ENCODE measurements at regions not wholly inside any gene's neighbourhood (a gene's known extent, or its start where the extent isn't known, plus 50 kb on each side); places are given as distances from the start of the nearest gene placed in this dataset.

DNA sequence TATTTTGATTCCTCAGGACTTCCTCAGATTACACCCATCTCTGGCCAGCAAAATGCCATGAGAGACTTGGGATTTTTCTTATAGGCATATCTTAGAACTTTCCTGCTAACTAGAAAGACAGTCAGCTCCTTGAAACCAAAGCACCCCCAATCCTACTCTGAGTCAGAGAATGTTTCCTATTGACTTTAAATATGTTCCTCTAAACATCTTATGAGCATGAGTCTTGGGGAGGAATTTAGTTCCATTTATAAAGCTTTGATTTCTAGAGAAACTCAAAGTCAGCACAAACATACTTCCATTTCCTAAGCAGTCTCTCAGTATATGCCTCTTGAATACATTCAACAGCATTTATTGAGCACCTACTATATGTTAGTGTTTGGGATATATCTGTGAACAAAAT lies 128.5 kb downstream of the INHBA start:
- TF ChIP-seq, protein P1, sequence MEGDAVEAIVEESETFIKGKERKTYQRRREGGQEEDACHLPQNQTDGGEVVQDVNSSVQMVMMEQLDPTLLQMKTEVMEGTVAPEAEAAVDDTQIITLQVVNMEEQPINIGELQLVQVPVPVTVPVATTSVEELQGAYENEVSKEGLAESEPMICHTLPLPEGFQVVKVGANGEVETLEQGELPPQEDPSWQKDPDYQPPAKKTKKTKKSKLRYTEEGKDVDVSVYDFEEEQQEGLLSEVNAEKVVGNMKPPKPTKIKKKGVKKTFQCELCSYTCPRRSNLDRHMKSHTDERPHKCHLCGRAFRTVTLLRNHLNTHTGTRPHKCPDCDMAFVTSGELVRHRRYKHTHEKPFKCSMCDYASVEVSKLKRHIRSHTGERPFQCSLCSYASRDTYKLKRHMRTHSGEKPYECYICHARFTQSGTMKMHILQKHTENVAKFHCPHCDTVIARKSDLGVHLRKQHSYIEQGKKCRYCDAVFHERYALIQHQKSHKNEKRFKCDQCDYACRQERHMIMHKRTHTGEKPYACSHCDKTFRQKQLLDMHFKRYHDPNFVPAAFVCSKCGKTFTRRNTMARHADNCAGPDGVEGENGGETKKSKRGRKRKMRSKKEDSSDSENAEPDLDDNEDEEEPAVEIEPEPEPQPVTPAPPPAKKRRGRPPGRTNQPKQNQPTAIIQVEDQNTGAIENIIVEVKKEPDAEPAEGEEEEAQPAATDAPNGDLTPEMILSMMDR (conservative IDR thresholded peaks at IDR 0.05; ENCODE audit: low read length) = no peak
- no peak for TF ChIP-seq EZH2phosphoT487 (IDR thresholded peaks at IDR 0.05; ENCODE audit: borderline replicate concordance, low read depth, low read length)
- Histone ChIP-seq H3K27ac (ENCODE audit: low read depth, low read length, poor library complexity, severe bottlenecking) (no peak overlapping the region), H3K4me2 (ENCODE audit: low read length) (no peak overlapping the region), H3K9me3 (ENCODE audit: low read length) (no peaks in the 10 kb centered on the region), H3K4me3 (ENCODE audit: low read depth, low read length, poor library complexity, severe bottlenecking) (no peak overlapping the region), H3K9me2 (ENCODE audit: insufficient read depth, low read length) (no peaks in the 10 kb centered on the region), H3K79me2 (ENCODE audit: insufficient read depth, low read depth, low read length) (no peaks in the 10 kb centered on the region), H3K4me1 (ENCODE audit: insufficient read depth, low read length, poor library complexity, severe bottlenecking) (no peaks in the 10 kb centered on the region), H3K36me3 (ENCODE audit: insufficient read depth, low read length) (no peaks in the 10 kb centered on the region), H4K20me1 (ENCODE audit: insufficient read depth, low read length) (no peaks in the 10 kb centered on the region), H2AFZ (ENCODE audit: low read length) (no peak overlapping the region)
- POLR2A ChIA-PET = no interaction called here
- no TSS peak for BruUV-seq (replicated peaks)
- CTCF ChIA-PET (ENCODE audit: unreplicated experiment) = no interaction called here
- intact Hi-C loops (cut with micrococcal nuclease; ENCODE audit: unreplicated experiment) = no loop called here
- no peak for DNase-seq (ENCODE audit: low spot score)

DNA sequence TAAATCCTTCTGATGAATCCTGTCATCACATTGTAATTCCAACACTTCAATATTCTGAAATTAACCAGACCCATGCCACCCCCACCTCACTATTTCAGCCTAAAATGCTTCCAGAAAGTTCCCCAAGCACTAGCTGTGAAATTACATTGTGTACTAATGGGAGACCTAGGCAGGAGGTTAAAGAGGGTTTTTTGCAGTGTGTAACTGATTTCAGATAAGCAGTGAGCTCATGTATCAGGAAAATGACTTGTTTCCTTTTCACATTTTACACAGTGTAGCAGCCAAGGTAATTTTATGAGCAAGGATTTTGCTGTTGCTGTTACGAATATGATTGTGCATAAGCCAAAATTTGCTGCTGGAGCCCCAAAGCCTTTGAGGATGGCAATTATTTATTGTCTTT lies 129.0 kb downstream of the INHBA start:
- Histone ChIP-seq H4K20me1 (ENCODE audit: insufficient read depth, low read length) (no peaks in the 10 kb centered on the region), H2AFZ (ENCODE audit: low read length) (no peak overlapping the region), H3K9me2 (ENCODE audit: insufficient read depth, low read length) (no peaks in the 10 kb centered on the region), H3K4me2 (ENCODE audit: low read length) (no peak overlapping the region), H3K36me3 (ENCODE audit: insufficient read depth, low read length) (no peaks in the 10 kb centered on the region), H3K79me2 (ENCODE audit: insufficient read depth, low read depth, low read length) (no peaks in the 10 kb centered on the region), H3K27ac (ENCODE audit: low read depth, low read length, poor library complexity, severe bottlenecking) (no peak overlapping the region), H3K4me3 (ENCODE audit: low read depth, low read length, poor library complexity, severe bottlenecking) (no peak overlapping the region), H3K9me3 (ENCODE audit: low read length) (no peaks in the 10 kb centered on the region), H3K4me1 (ENCODE audit: insufficient read depth, low read length, poor library complexity, severe bottlenecking) (no peaks in the 10 kb centered on the region)
- TF ChIP-seq, protein P1 (conservative IDR thresholded peaks at IDR 0.05; ENCODE audit: low read length) = no peak
- no peak for TF ChIP-seq EZH2phosphoT487 (IDR thresholded peaks at IDR 0.05; ENCODE audit: borderline replicate concordance, low read depth, low read length)
- intact Hi-C loops (cut with micrococcal nuclease; ENCODE audit: unreplicated experiment) = no loop called here
- BruUV-seq (replicated peaks) = no TSS peak
- ChIA-PET CTCF (ENCODE audit: unreplicated experiment) (no interaction called here), POLR2A (no interaction called here)
- no peak for DNase-seq (ENCODE audit: low spot score)

DNA sequence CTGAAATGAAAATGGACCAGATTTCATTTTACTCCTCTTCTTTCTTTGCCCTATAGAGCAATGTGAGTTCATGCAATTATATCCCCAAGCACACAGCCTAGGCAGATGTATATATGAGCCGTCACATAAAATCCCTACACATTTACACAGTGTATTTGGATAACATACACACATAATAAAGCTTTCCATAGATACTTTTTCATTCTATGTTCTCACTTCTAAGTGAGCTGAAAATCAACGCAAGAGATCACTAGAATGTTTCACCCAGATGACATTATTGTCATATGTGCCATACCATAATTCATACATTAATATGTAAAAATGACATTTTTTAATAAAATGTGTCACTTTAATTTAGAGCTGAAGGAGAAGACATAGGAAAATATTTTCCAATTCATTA lies 129.4 kb downstream of the INHBA start:
- Histone ChIP-seq H3K36me3 (ENCODE audit: insufficient read depth, low read length) (no peaks in the 10 kb centered on the region), H3K79me2 (ENCODE audit: insufficient read depth, low read depth, low read length) (no peaks in the 10 kb centered on the region), H3K4me1 (ENCODE audit: insufficient read depth, low read length, poor library complexity, severe bottlenecking) (no peaks in the 10 kb centered on the region), H3K4me3 (ENCODE audit: low read depth, low read length, poor library complexity, severe bottlenecking) (no peak overlapping the region), H3K9me2 (ENCODE audit: insufficient read depth, low read length) (no peaks in the 10 kb centered on the region), H2AFZ (ENCODE audit: low read length) (no peak overlapping the region), H3K9me3 (ENCODE audit: low read length) (no peaks in the 10 kb centered on the region), H3K27ac (ENCODE audit: low read depth, low read length, poor library complexity, severe bottlenecking) (no peak overlapping the region), H4K20me1 (ENCODE audit: insufficient read depth, low read length) (no peaks in the 10 kb centered on the region), H3K4me2 (ENCODE audit: low read length) (no peak overlapping the region)
- no peak for DNase-seq (ENCODE audit: low spot score)
- no peak for TF ChIP-seq EZH2phosphoT487 (IDR thresholded peaks at IDR 0.05; ENCODE audit: borderline replicate concordance, low read depth, low read length)
- TF ChIP-seq, protein P1 (conservative IDR thresholded peaks at IDR 0.05; ENCODE audit: low read length) = no peak
- CTCF ChIA-PET (ENCODE audit: unreplicated experiment) = no interaction called here
- POLR2A ChIA-PET = no interaction called here
- intact Hi-C loops (cut with micrococcal nuclease; ENCODE audit: unreplicated experiment) = no loop called here
- BruUV-seq (replicated peaks) = no TSS peak
